ENCODE measurements at regions not wholly inside any gene's neighbourhood (a gene's known extent, or its start where the extent isn't known, plus 50 kb on each side); places are given as distances from the start of the nearest gene placed in this dataset.

GRCh38 chr10:78730754-78731153, 338.0 kb upstream of the ZMIZ1 start:
- no peak for DNase-seq

GRCh38 chr10:78731675-78732074, 337.1 kb upstream of the ZMIZ1 start:
- DNase-seq = no peak

GRCh38 chr10:78732381-78732780, 336.4 kb upstream of the ZMIZ1 start:
- DNase-seq = no peak

GRCh38 chr10:78736926-78737630, 331.7 kb upstream of the ZMIZ1 start:
- DNase-seq = no peak

GRCh38 chr10:78737883-78738856, 330.6 kb upstream of the ZMIZ1 start:
- no peak for DNase-seq

GRCh38 chr10:78738861-78739260, 329.9 kb upstream of the ZMIZ1 start:
- no peak for DNase-seq

GRCh38 chr10:78739444-78740053, 329.2 kb upstream of the ZMIZ1 start:
- no peak for DNase-seq

GRCh38 chr10:78740976-78741915, 327.5 kb upstream of the ZMIZ1 start:
- no peak for DNase-seq

- no peak for DNase-seq
These were observed 326.4 kb upstream of the ZMIZ1 start for GRCh38 chr10:78742406-78742729.

- no peak for DNase-seq
These were observed 325.8 kb upstream of the ZMIZ1 start for GRCh38 chr10:78742730-78743615.

GRCh38 chr10:78744056-78744455, 324.7 kb upstream of the ZMIZ1 start:
- no peak for DNase-seq

GRCh38 chr10:78744491-78745090, 324.2 kb upstream of the ZMIZ1 start:
- no peak for DNase-seq

- DNase-seq = no peak
These were observed 323.3 kb upstream of the ZMIZ1 start for GRCh38 chr10:78745441-78745840.

GRCh38 chr10:78746155-78746763, 322.5 kb upstream of the ZMIZ1 start:
- DNase-seq = no peak

GRCh38 chr10:78747401-78748234, 321.1 kb upstream of the ZMIZ1 start:
- DNase-seq = no peak

- DNase-seq = no peak
These were observed 320.6 kb upstream of the ZMIZ1 start for GRCh38 chr10:78748235-78748533.

- DNase-seq = no peak
These were observed 319.6 kb upstream of the ZMIZ1 start for GRCh38 chr10:78749200-78749599.

GRCh38 chr10:78749898-78750297, 318.9 kb upstream of the ZMIZ1 start:
- no peak for DNase-seq

- DNase-seq = no peak
These were observed 318.3 kb upstream of the ZMIZ1 start for GRCh38 chr10:78750418-78750817.

GRCh38 chr10:78751716-78752115, 317.1 kb upstream of the ZMIZ1 start:
- DNase-seq = no peak
